Kidney capillary endothelial cell (primary cell): ENCODE measurements at regions not wholly inside any gene's neighbourhood (a gene's known extent, or its start where the extent isn't known, plus 50 kb on each side); places are given as distances from the start of the nearest gene placed in this dataset.
A peak's percentile ranks its signal among the peaks of the same experiment; 100 is the strongest.
"Not testable (repeated sequence)": the region's sequence is repeated elsewhere in the genome, so short reads cannot be mapped to it uniquely, and the experiment has no call there.

ENCODE experiments used
- DNase-seq: peaks from one replicate; pipeline ENCODE4 v3.0.0-alpha.2; 2018; ENCODE audit warnings: low spot score

- DNase-seq = no peak
Observed at GRCh38 chr11:103584720-103585119, 451.7 kb upstream of the DDI1 start.

DNA sequence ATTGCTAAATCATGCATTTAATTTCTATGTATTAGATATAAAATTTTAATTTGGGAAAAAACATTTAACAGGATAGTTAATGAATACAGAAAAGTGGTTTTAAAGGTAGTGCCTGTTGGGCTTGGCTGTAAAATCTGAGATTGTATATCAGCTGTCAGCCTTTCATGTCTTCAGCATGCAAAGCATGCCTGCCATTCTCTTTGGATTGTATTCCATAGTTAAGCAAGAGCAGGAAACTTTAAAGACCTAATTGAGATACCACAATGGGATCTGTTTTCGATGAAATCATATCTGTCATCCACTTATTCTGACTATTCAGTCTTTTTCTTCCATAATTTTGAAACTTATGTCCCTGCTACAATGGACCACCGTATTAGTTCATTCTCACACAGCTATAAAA is 451.0 kb upstream of the DDI1 start:
- DNase-seq = no peak

GRCh38 chr11:103585911-103586310 is 450.5 kb upstream of the DDI1 start:
- DNase-seq = no peak

DNA sequence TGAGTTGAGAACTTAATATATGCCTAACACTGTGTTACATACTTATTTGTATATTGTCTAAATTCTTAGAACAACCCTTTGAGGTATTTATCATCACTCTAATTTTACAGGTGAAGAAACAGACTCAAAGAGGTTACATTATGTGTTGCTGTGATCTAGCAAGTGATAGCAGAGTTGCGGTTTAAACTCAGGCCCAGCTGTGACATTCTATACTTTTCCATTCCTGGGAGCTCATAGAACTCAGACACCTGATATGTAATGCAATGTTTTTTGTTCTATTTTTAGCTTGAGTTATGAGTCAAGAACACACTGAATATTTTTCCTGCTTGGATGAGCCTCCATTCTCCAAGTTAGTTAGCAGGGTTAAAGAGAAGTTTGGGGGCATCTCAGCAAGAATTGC is 449.7 kb upstream of the DDI1 start:
- peak; percentile 50 for DNase-seq

- DNase-seq = peak; percentile 99
Observed at GRCh38 chr11:103587901-103588788, 448.3 kb upstream of the DDI1 start.

DNA sequence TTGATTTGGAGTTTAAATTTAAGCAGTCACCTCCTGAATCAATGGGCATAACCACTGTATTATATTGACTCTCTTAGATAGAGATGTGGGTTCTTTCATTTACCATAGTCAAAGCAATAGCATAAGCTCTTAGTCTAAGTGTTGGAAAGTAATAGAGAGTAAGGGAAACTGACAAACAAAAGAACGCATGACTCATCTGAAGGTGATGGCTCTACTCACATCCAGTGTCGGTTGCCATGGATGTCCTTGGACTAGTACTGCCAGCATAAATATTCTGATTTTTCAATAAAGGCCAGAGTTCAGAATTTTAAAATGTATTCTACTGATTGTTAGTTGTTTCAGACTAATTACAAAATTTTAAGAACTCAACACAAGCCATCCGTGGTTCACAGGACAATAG is 444.9 kb upstream of the DDI1 start:
- peak; percentile 69 for DNase-seq

DNA sequence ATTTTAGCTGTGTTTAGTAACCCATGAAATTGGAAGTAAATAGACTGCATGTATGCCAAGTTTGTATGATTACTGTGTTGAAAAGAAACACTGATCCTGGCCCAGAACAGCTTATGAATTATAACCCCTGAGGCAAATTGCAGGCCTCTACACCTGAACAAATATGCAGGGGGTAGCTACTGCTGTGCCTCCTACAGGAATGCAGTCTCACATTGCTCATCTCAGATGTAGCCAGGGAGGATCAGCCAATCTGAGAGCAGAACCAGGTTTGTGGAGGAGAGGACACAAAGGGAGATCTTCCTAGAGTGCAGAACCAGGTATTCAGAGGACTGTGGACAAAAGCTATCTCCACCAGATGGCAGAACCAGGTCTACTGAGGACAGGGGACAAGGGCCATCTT is 442.2 kb upstream of the DDI1 start:
- DNase-seq = no peak

GRCh38 chr11:103596315-103596714 is 440.1 kb upstream of the DDI1 start:
- DNase-seq = no peak

GRCh38 chr11:103601225-103601846 is 435.1 kb upstream of the DDI1 start:
- DNase-seq = peak; percentile 88

DNA sequence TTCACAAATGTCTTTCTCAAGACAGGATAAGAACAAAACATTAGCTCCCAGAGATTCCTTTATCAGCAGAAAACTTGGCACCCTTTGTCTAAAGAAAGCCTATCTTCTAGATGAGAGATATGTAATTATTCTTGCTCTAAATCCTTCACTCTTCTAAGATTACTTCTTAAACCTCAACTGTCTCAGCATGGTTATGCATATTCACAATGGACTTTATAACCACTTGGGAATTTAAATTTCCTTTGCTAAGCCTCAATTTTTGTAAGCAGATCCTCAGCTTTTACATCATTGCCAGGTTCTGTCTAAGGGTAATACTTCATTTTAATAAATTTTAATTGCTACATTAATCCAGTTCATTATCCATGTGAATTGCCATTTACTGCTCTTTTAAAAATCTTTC is 433.6 kb upstream of the DDI1 start:
- no peak for DNase-seq

- no peak for DNase-seq
Observed at GRCh38 chr11:103604310-103604709, 432.1 kb upstream of the DDI1 start.

DNA sequence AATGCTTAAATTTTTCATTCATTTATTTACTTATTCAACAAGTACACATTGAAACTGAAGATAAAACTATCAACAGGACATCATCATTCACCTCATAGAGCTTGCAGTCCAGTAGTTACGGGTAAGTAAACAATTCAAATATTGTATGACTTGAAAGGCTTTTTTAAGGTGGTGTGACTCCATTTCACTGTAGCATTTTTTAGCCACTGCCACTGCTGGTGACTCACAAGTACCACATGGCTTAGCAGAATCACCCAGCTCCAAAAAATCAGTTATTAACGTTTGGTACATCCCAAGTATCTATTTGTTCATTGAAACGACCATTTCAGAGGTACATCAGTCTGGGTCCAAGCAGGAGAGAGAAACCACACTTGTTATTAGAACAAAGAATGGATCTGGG is 427.9 kb upstream of the DDI1 start:
- no peak for DNase-seq

DNA sequence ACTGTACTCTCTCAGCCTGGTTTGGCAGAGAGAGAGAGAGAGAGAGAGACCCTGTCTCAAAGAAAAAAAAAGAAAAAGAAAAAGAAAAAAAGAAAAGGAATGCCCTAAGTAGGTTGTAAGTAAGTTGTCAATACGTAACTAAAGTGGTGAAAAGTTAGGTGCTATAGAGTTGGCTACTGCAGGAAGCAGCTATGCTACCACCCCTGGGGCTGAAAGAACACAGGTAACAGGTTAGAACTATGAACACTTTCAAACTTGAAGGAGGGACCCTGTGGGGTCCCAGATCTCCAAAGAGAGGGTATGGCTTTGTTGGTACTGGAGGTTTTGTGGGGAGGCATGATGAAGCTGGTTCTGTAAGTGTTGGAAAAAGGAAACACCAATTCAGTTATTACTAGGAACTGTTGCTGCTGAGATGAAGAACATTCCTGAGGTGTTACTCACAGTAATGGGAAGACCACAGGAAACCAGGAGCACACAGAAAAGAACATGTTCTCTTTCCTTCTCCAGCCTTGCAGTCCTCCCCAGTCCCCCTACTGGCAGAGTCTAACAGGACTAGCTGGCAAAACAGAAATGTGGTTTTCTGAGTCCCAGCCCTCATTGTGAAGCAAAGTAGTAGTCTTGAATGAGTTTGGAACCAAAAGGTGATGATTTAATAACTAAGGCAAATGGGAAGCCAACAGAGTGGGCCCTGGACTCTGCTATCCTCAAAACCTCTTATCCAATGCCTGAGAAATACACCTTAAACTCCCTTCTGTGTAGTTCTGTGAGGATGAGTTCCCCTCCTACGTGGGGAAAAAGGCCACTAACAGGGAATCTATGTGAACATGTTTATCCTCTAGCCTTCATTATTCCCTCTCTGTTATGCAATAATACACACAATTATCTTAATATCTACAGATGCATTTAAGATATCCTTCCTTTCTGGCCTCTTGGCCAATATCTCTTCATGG is 427.0 kb upstream of the DDI1 start:
- DNase-seq = peak; percentile 98

DNA sequence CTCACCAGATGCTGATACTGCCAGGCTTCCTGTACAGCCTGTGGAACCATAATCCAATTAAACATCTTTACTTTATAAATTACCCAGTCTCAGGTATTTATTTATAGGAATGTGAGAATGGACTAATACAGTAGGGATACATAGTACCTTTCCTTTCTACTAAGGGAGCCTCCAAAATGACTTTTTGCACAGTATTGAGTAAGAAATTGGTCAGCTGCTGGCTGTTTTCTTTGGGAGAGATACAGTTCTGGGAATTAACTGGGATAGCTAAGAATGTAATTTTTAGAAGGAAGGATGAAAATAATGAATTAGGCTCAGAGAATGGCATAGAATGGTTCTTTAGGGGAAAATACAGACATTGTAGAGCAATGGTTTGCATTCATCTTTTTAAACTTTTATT is 426.0 kb upstream of the DDI1 start:
- DNase-seq = no peak

GRCh38 chr11:103611526-103612260 is 424.7 kb upstream of the DDI1 start:
- not testable (repeated sequence) for DNase-seq

DNA sequence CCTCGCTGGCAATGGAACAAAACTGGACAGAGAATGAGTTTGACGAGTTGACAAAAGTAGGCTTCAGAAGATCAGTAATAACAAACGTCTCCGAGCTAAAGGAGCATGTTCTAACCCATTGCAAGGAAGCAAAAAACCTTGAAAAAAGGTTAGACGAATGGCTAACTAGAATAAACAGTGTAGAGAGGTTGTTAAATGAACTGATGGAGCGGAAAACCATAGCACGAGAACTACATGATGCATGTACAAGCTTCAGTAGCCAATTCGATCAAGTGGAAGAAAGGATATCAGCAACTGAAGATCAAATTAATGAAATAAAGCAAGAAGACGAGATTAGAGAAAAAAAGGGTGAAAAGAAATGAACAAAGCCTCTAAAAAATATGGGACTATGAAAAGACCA is 424.0 kb upstream of the DDI1 start:
- not testable (repeated sequence) for DNase-seq

GRCh38 chr11:103616586-103616985 is 419.9 kb upstream of the DDI1 start:
- DNase-seq = not testable (repeated sequence)

GRCh38 chr11:103618528-103618927 is 417.9 kb upstream of the DDI1 start:
- no peak for DNase-seq

DNA sequence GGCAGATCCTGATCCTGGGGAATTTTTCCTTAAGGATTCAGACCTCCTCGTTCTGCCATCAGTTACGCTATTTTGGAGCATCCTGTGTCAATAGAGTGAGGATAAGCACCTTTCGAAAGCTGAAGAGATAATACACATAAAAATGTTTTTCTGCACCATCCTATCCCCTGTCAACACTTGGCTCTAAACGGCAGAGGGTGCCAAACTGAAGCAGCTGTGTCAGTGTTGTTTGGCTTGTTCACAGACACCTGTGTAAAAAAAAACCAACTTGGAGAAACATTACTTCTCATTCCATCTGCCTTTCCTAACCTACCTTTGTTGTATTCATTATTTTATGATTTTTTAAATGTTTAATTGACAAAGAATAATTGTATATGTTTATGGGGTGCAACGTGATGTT is 417.0 kb upstream of the DDI1 start:
- DNase-seq = no peak

DNA sequence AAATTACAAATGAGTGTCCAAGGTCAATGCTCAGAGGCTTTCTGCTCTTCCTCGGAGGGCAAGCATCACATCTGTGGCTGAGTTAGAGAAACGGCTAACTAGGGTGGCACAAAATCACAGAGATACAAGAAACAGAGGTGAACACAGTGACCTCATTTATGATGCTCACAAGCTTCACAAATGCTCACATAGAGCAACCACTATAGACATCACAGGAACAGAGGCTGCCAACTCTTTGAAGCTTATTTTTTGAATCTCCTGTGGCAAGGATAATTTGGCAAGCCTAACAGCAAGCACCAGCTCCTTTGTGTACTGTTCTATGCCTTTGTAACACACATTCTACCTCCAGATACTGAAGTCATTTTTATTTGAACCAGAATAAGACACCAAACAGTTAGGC is 416.5 kb upstream of the DDI1 start:
- no peak for DNase-seq

- DNase-seq = no peak
Observed at GRCh38 chr11:103622296-103622695, 414.1 kb upstream of the DDI1 start.

DNA sequence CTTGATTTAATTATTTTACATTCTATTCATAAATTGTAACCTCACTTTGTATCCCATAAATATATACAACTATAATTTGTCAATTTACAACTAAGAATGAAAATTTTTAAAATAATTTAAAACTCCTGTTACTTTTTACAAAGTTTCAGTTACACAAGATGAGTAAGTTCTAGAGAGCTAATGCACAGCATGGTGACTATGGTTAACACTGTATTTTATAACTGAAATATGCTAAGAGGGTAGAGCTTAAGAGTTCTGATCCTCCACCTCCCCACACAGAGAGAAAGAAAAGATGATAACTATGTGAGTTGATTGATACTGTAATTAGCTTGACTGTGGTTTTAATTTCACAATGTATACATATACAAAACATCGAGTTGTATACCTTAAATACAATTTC is 412.5 kb upstream of the DDI1 start:
- no peak for DNase-seq
